CD8-positive, alpha-beta memory T cell (primary cell): ENCODE measurements at regions not wholly inside any gene's neighbourhood (a gene's known extent, or its start where the extent isn't known, plus 50 kb on each side); places are given as distances from the start of the nearest gene placed in this dataset.
A peak's percentile ranks its signal among the peaks of the same experiment; 100 is the strongest.

ENCODE experiments used
- CTCF ChIA-PET: fragments of 350-600 bp; sonication (Branson Sonifier 250); formaldehyde crosslinking; loops from one replicate; lab custom pipeline; 2021; ENCODE audit warnings: antibody characterized with exemption; lab: Charles Lee
- POLR2A ChIA-PET: fragments of 350-600 bp; sonication (Branson Sonifier 250); formaldehyde crosslinking; loops from one replicate; lab custom pipeline; 2021; ENCODE audit warnings: antibody characterized with exemption; lab: Charles Lee
- DNase-seq, 5 donors: peaks; one replicate each; pipeline versions ENCODE4 v3.0.0 to v3.0.0-alpha.2; 2020 to 2022; ENCODE audit warnings: mixed read lengths in 1 of 5
- H3K27ac ChIP-seq: one replicate; pipeline ENCODE4 v1.7.0; 2013; ENCODE audit warnings: low read depth, mild to moderate bottlenecking, low read length, moderate library complexity
- H3K27me3 ChIP-seq: 2 replicates; pipeline ENCODE4 v1.7.0; 2013; ENCODE audit warnings: low read length, mild to moderate bottlenecking; ENCODE audit not compliant: insufficient read depth, poor library complexity, severe bottlenecking
- H3K36me3 ChIP-seq: 2 replicates; pipeline ENCODE4 v1.7.0; 2013; ENCODE audit warnings: mild to moderate bottlenecking, low read length, moderate library complexity; ENCODE audit not compliant: insufficient read depth
- H3K4me1 ChIP-seq: 2 replicates; pipeline ENCODE4 v1.7.0; 2013; ENCODE audit warnings: mild to moderate bottlenecking, low read length, moderate library complexity; ENCODE audit not compliant: insufficient read depth
- H3K4me3 ChIP-seq: 2 replicates; pipeline ENCODE4 v1.7.0; 2013; ENCODE audit warnings: mild to moderate bottlenecking, low read length
- H3K9me3 ChIP-seq: 2 replicates; pipeline ENCODE4 v1.7.0; 2013; ENCODE audit warnings: mild to moderate bottlenecking, low read length
- H3K27ac Mint-ChIP-seq, 8 donors: one replicate each; pipeline ENCODE4 v1.8.0; 2020 to 2021; ENCODE audit warnings: mixed read lengths in 8 of 8, mild to moderate bottlenecking in 6 of 8, inconsistent platforms in 3 of 8, moderate library complexity in 3 of 8
- H3K27me3 Mint-ChIP-seq, 2 donors: one replicate each; pipeline ENCODE4 v1.8.0; 2020 to 2021; ENCODE audit warnings: mixed read lengths in 2 of 2, mild to moderate bottlenecking in 1 of 2, moderate library complexity in 1 of 2
- H3K36me3 Mint-ChIP-seq, 3 donors: one replicate each; pipeline ENCODE4 v1.8.0; 2020 to 2021; ENCODE audit warnings: mixed read lengths in 3 of 3, inconsistent platforms in 1 of 3, mild to moderate bottlenecking in 1 of 3
- H3K4me1 Mint-ChIP-seq, 3 donors: one replicate each; pipeline ENCODE4 v1.8.0; 2020 to 2021; ENCODE audit warnings: mixed read lengths in 3 of 3, inconsistent platforms in 1 of 3, mild to moderate bottlenecking in 1 of 3
- H3K4me3 Mint-ChIP-seq, 7 donors: one replicate each; pipeline ENCODE4 v1.8.0; 2020 to 2021; ENCODE audit warnings: mixed read lengths in 7 of 7, mild to moderate bottlenecking in 6 of 7, moderate library complexity in 4 of 7, inconsistent platforms in 2 of 7
- H3K9me3 Mint-ChIP-seq, 5 donors: one replicate each; pipeline ENCODE4 v1.8.0; 2020 to 2022; ENCODE audit warnings: mixed read lengths in 5 of 5, mild to moderate bottlenecking in 3 of 5, moderate library complexity in 2 of 5, inconsistent platforms in 1 of 5

- H3K27ac Mint-ChIP-seq: peak overlapping the region in 1 of 8 donors; percentile 81
- no peaks in the 10 kb centered on the region for H3K9me3 ChIP-seq
- no peak overlapping the region for H3K4me3 Mint-ChIP-seq
- H3K27ac ChIP-seq: no peak overlapping the region
- no peaks in the 10 kb centered on the region for H3K9me3 Mint-ChIP-seq
- H3K36me3 ChIP-seq: no peaks in the 10 kb centered on the region
- no peaks in the 10 kb centered on the region for H3K4me1 ChIP-seq
- no peak overlapping the region for H3K4me3 ChIP-seq
- POLR2A ChIA-PET: interaction anchor here (0.7 kb wide), 1 partner anchor 42 kb away, joined by 3 read pairs; no protein-coding TSS in a partner anchor
- H3K27me3 Mint-ChIP-seq: no peaks in the 10 kb centered on the region
- H3K36me3 Mint-ChIP-seq: peaks cover 0 to 4% (median 1%) of the 10 kb centered on the region in 3 donors
- no peak for DNase-seq
- H3K4me1 Mint-ChIP-seq: peaks cover 0 to 14% (median 6%) of the 10 kb centered on the region in 3 donors
- H3K27me3 ChIP-seq: no peaks in the 10 kb centered on the region
- CTCF ChIA-PET: no interaction called here
Measured at GRCh38 chr11:86158704-86159580, 85.6 kb upstream of the EED start.

GRCh38 chr11:86157797-86158378, 86.7 kb upstream of the EED start:
- CTCF ChIA-PET: interaction anchor here (0.6 kb wide), 1 partner anchor 116 kb away, joined by 3 read pairs; no protein-coding TSS in a partner anchor
- Histone ChIP-seq H3K4me3 (no peak overlapping the region), H3K4me1 (no peaks in the 10 kb centered on the region), H3K9me3 (no peaks in the 10 kb centered on the region), H3K36me3 (no peaks in the 10 kb centered on the region), H3K27ac (no peak overlapping the region), H3K27me3 (no peaks in the 10 kb centered on the region)
- POLR2A ChIA-PET: interaction anchor here (0.5 to 1.6 kb wide), 3 partner anchors 9 to 41 kb away, joined by 3 to 4 read pairs (median 4); no protein-coding TSS in a partner anchor
- DNase-seq: no peak
- no peaks in the 10 kb centered on the region for H3K9me3 Mint-ChIP-seq
- peaks cover 0 to 1% (median 0%) of the 10 kb centered on the region in 3 donors for H3K36me3 Mint-ChIP-seq
- no peaks in the 10 kb centered on the region for H3K27me3 Mint-ChIP-seq
- H3K4me3 Mint-ChIP-seq: no peak overlapping the region
- peaks cover 4 to 20% (median 11%) of the 10 kb centered on the region in 3 donors for H3K4me1 Mint-ChIP-seq
- no peak overlapping the region for H3K27ac Mint-ChIP-seq

- Mint-ChIP-seq H3K4me1 (peaks cover 17 to 34% (median 24%) of the 10 kb centered on the region in 3 donors), H3K27me3 (no peaks in the 10 kb centered on the region), H3K4me3 (no peak overlapping the region), H3K27ac (no peak overlapping the region), H3K9me3 (no peaks in the 10 kb centered on the region), H3K36me3 (peaks cover 0 to 1% (median 0%) of the 10 kb centered on the region in 3 donors)
- CTCF ChIA-PET: interaction anchor here (0.7 kb wide), 1 partner anchor 9 kb away, joined by 4 read pairs; no protein-coding TSS in a partner anchor
- Histone ChIP-seq H3K36me3 (no peaks in the 10 kb centered on the region), H3K4me3 (no peak overlapping the region), H3K27me3 (no peaks in the 10 kb centered on the region), H3K27ac (peak overlapping the region; percentile 26), H3K9me3 (no peaks in the 10 kb centered on the region), H3K4me1 (peaks cover 11% of the 10 kb centered on the region)
- POLR2A ChIA-PET: interaction anchor here (1.6 kb wide), 1 partner anchor 9 kb away, joined by 4 read pairs; no protein-coding TSS in a partner anchor
- DNase-seq: no peak
Measured at GRCh38 chr11:86156397-86156955, 87.6 kb upstream of the PICALM start.

GRCh38 chr11:86155200-86155844, 86.4 kb upstream of the PICALM start:
- Mint-ChIP-seq H3K4me1 (peaks cover 24 to 40% (median 29%) of the 10 kb centered on the region in 3 donors), H3K36me3 (no peaks in the 10 kb centered on the region), H3K9me3 (no peaks in the 10 kb centered on the region), H3K4me3 (no peak overlapping the region), H3K27me3 (no peaks in the 10 kb centered on the region), H3K27ac (no peak overlapping the region)
- Histone ChIP-seq H3K4me1 (peaks cover 17% of the 10 kb centered on the region), H3K27me3 (no peaks in the 10 kb centered on the region), H3K4me3 (no peak overlapping the region), H3K9me3 (no peaks in the 10 kb centered on the region), H3K36me3 (no peaks in the 10 kb centered on the region), H3K27ac (peak overlapping the region; percentile 25)
- DNase-seq: no peak
- ChIA-PET POLR2A (no interaction called here), CTCF (no interaction called here)

- H3K4me3 ChIP-seq: no peak overlapping the region
- no peaks in the 10 kb centered on the region for H3K9me3 Mint-ChIP-seq
- no peaks in the 10 kb centered on the region for H3K27me3 ChIP-seq
- H3K4me1 ChIP-seq: peaks cover 17% of the 10 kb centered on the region
- H3K9me3 ChIP-seq: no peaks in the 10 kb centered on the region
- H3K27me3 Mint-ChIP-seq: no peaks in the 10 kb centered on the region
- H3K36me3 Mint-ChIP-seq: no peaks in the 10 kb centered on the region
- DNase-seq: no peak
- H3K27ac Mint-ChIP-seq: no peak overlapping the region
- ChIA-PET POLR2A (no interaction called here), CTCF (no interaction called here)
- H3K4me1 Mint-ChIP-seq: peaks cover 24 to 32% (median 26%) of the 10 kb centered on the region in 3 donors
- H3K27ac ChIP-seq: no peak overlapping the region
- no peaks in the 10 kb centered on the region for H3K36me3 ChIP-seq
- H3K4me3 Mint-ChIP-seq: no peak overlapping the region
Measured at GRCh38 chr11:86153439-86153838, 84.6 kb upstream of the PICALM start.

GRCh38 chr11:86152901-86153300, 84.0 kb upstream of the PICALM start:
- H3K36me3 Mint-ChIP-seq: no peaks in the 10 kb centered on the region
- DNase-seq: no peak
- Histone ChIP-seq H3K27ac (no peak overlapping the region), H3K27me3 (no peaks in the 10 kb centered on the region), H3K36me3 (no peaks in the 10 kb centered on the region), H3K4me1 (peaks cover 17% of the 10 kb centered on the region), H3K9me3 (no peaks in the 10 kb centered on the region), H3K4me3 (no peak overlapping the region)
- peaks cover 0 to 1% of the 10 kb centered on the region in 2 donors for H3K27me3 Mint-ChIP-seq
- H3K27ac Mint-ChIP-seq: peak overlapping the region in 1 of 8 donors; percentile 93
- no peak overlapping the region for H3K4me3 Mint-ChIP-seq
- CTCF ChIA-PET: no interaction called here
- POLR2A ChIA-PET: no interaction called here
- peaks cover 24 to 30% (median 26%) of the 10 kb centered on the region in 3 donors for H3K4me1 Mint-ChIP-seq
- no peaks in the 10 kb centered on the region for H3K9me3 Mint-ChIP-seq

- POLR2A ChIA-PET: no interaction called here
- no peaks in the 10 kb centered on the region for H3K36me3 ChIP-seq
- H3K4me3 ChIP-seq: no peak overlapping the region
- H3K27me3 ChIP-seq: no peaks in the 10 kb centered on the region
- peaks cover 17% of the 10 kb centered on the region for H3K4me1 ChIP-seq
- H3K4me1 Mint-ChIP-seq: peaks cover 24 to 30% (median 26%) of the 10 kb centered on the region in 3 donors
- peak overlapping the region in 6 of 7 donors; percentile 8 to 70 (median 22) for H3K4me3 Mint-ChIP-seq
- CTCF ChIA-PET: no interaction called here
- H3K27ac ChIP-seq: peak overlapping the region; percentile 51
- peaks cover 0 to 1% of the 10 kb centered on the region in 2 donors for H3K27me3 Mint-ChIP-seq
- H3K9me3 Mint-ChIP-seq: no peaks in the 10 kb centered on the region
- no peaks in the 10 kb centered on the region for H3K36me3 Mint-ChIP-seq
- DNase-seq: no peak
- H3K27ac Mint-ChIP-seq: peak overlapping the region in 6 of 8 donors; percentile 28 to 93 (median 59)
- H3K9me3 ChIP-seq: no peaks in the 10 kb centered on the region
Measured at GRCh38 chr11:86152006-86152862, 83.3 kb upstream of the PICALM start.
